ENCODE measurements at regions not wholly inside any gene's neighbourhood (a gene's known extent, or its start where the extent isn't known, plus 50 kb on each side); places are given as distances from the start of the nearest gene placed in this dataset.

GRCh38 chr2:19224011-19224410 lies 134.4 kb downstream of the OSR1 start:
- no peak for TF ChIP-seq CTCF (optimal IDR thresholded peaks at IDR 0.05 in 1 of 3, IDR thresholded peaks at IDR 0.05 in 1 of 3, conservative IDR thresholded peaks at IDR 0.05 in 1 of 3; ENCODE audit: extremely low read depth in 1 of 3, insufficient read depth in 2 of 3, low read length in 3 of 3)
- no peak for TF ChIP-seq EZH2 (IDR thresholded peaks at IDR 0.05; ENCODE audit: low read length)

All from keratinocyte (primary cell).